ENCODE measurements at regions not wholly inside any gene's neighbourhood (a gene's known extent, or its start where the extent isn't known, plus 50 kb on each side); places are given as distances from the start of the nearest gene placed in this dataset.

DNA sequence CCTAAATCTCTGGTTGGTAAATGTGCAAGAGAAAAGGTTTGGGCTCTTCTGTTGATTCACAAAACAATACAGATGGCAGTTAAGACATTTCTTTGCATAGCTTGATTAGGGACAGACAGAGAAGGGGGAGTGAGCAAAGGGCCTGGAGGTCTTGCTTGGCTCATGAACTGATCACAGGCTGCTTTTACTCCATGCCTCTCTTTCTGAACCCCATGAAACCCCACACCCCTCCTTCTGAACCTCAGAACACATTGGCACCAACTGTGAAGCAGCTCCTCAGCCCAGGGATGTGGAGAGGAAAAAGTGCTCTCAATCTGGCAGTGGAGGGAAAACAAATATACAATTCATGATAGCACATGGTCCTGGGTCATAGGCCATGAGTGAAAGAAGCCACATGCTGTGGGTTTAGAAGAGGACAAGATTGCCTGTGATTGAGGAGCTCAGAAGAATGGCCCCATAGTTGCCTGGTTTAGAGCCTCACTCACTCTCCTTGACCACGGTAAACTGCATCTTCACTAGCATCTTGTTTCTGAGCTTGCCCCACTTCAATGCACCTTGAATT lies 111.6 kb upstream of the GADD45A start:
- RAD21 ChIA-PET (ENCODE audit: unreplicated experiment) = no interaction called here
- Histone ChIP-seq H2AFZ (ENCODE audit: control insufficient read depth, low read depth, low read length) (no peak overlapping the region), H3K4me1 (ENCODE audit: control insufficient read depth, insufficient read depth, low read length) (no peaks in the 10 kb centered on the region), H3K4me2 (ENCODE audit: control insufficient read depth, insufficient read depth) (no peak overlapping the region), H3K4me3 (no peak overlapping the region), H3K36me3 (ENCODE audit: control insufficient read depth in 2 of 2, insufficient read depth in 2 of 2, low read length in 1 of 2) (no peaks in the 10 kb centered on the region), H3K27me3 (replicated peaks in 1 of 2; ENCODE audit: control insufficient read depth in 2 of 2, insufficient read depth in 2 of 2, low read length in 1 of 2) (0 out of 4 replicates have a peak, but pooled peaks cover 0 to 2% of the 10 kb centered on the region in 2 experiments), H3K9me3 (replicated peaks; ENCODE audit: control insufficient read depth, insufficient read depth, low read length) (no peaks in the 10 kb centered on the region), H3K9ac (ENCODE audit: control insufficient read depth, insufficient read depth, low read length) (no peak overlapping the region), H4K20me1 (ENCODE audit: control insufficient read depth, insufficient read depth) (no peaks in the 10 kb centered on the region), H3K27ac (ENCODE audit: control insufficient read depth, insufficient read depth) (no peak overlapping the region), H3K79me2 (ENCODE audit: control insufficient read depth, insufficient read depth, low read length) (no peaks in the 10 kb centered on the region)
- ATAC-seq (no peak), FAIRE-seq (no peak), DNase-seq (ENCODE audit: low read depth, low spot score) (no peak)
- WGBS (ENCODE audit: insufficient coverage, insufficient replicate concordance, low lambda C conversion rate, missing lambda C conversion rate) = 43% methylated on average over 1 of the region's 1 CpG
- in situ Hi-C loops (cut with MboI) = no loop called here
- intact Hi-C loops (cut with micrococcal nuclease; ENCODE audit: unreplicated experiment) = no loop called here
- SMC1A ChIA-PET (ENCODE audit: uncharacterized antibody, unreplicated experiment) = interaction anchor here (1.0 to 4.8 kb wide), 4 partner anchors 12 to 187 kb away, joined by 3 to 23 read pairs (median 4); no protein-coding TSS in a partner anchor
- no TSS peak for BruUV-seq (replicated peaks)
- POLR2A ChIA-PET = no interaction called here
- CTCF ChIA-PET = interaction anchor here (0.8 to 1.3 kb wide), 2 partner anchors 12 to 186 kb away, joined by 3 to 4 read pairs; no protein-coding TSS in a partner anchor
- TF ChIP-seq CBX3 (IDR thresholded peaks at IDR 0.05; ENCODE audit: borderline replicate concordance, low read depth) = no peak
- TF ChIP-seq PBX3 (IDR thresholded peaks at IDR 0.05; ENCODE audit: insufficient replicate concordance, low read depth, low read length) = no peak
- TF ChIP-seq, protein P1, sequence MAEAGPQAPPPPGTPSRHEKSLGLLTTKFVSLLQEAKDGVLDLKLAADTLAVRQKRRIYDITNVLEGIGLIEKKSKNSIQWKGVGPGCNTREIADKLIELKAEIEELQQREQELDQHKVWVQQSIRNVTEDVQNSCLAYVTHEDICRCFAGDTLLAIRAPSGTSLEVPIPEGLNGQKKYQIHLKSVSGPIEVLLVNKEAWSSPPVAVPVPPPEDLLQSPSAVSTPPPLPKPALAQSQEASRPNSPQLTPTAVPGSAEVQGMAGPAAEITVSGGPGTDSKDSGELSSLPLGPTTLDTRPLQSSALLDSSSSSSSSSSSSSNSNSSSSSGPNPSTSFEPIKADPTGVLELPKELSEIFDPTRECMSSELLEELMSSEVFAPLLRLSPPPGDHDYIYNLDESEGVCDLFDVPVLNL (IDR thresholded peaks at IDR 0.05; ENCODE audit: low read depth, low read length) = no peak
- TF ChIP-seq, protein P2, sequence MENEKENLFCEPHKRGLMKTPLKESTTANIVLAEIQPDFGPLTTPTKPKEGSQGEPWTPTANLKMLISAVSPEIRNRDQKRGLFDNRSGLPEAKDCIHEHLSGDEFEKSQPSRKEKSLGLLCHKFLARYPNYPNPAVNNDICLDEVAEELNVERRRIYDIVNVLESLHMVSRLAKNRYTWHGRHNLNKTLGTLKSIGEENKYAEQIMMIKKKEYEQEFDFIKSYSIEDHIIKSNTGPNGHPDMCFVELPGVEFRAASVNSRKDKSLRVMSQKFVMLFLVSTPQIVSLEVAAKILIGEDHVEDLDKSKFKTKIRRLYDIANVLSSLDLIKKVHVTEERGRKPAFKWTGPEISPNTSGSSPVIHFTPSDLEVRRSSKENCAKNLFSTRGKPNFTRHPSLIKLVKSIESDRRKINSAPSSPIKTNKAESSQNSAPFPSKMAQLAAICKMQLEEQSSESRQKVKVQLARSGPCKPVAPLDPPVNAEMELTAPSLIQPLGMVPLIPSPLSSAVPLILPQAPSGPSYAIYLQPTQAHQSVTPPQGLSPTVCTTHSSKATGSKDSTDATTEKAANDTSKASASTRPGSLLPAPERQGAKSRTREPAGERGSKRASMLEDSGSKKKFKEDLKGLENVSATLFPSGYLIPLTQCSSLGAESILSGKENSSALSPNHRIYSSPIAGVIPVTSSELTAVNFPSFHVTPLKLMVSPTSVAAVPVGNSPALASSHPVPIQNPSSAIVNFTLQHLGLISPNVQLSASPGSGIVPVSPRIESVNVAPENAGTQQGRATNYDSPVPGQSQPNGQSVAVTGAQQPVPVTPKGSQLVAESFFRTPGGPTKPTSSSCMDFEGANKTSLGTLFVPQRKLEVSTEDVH (IDR thresholded peaks at IDR 0.05; ENCODE audit: low read depth, partially characterized antibody) = no peak
- TF ChIP-seq USF1 (IDR thresholded peaks at IDR 0.05; ENCODE audit: borderline replicate concordance, extremely low read length, insufficient read depth, low read depth, low read length) = no peak
- no peak for TF ChIP-seq TARDBP (IDR thresholded peaks at IDR 0.05; ENCODE audit: borderline replicate concordance)
- TF ChIP-seq MYC (IDR thresholded peaks at IDR 0.05; ENCODE audit: insufficient read depth, insufficient read length, insufficient replicate concordance, low read length, severe bottlenecking) = no peak
- TF ChIP-seq BRCA1 (IDR thresholded peaks at IDR 0.05; ENCODE audit: low read depth, low read length) = no peak
- no peak for TF ChIP-seq ZNF622 (IDR thresholded peaks at IDR 0.05)
- TF ChIP-seq, protein P3, sequence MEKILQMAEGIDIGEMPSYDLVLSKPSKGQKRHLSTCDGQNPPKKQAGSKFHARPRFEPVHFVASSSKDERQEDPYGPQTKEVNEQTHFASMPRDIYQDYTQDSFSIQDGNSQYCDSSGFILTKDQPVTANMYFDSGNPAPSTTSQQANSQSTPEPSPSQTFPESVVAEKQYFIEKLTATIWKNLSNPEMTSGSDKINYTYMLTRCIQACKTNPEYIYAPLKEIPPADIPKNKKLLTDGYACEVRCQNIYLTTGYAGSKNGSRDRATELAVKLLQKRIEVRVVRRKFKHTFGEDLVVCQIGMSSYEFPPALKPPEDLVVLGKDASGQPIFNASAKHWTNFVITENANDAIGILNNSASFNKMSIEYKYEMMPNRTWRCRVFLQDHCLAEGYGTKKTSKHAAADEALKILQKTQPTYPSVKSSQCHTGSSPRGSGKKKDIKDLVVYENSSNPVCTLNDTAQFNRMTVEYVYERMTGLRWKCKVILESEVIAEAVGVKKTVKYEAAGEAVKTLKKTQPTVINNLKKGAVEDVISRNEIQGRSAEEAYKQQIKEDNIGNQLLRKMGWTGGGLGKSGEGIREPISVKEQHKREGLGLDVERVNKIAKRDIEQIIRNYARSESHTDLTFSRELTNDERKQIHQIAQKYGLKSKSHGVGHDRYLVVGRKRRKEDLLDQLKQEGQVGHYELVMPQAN (conservative IDR thresholded peaks at IDR 0.05) = no peak
- TF ChIP-seq EED (IDR thresholded peaks at IDR 0.05; ENCODE audit: low read depth) = no peak
- TF ChIP-seq, protein P4, sequence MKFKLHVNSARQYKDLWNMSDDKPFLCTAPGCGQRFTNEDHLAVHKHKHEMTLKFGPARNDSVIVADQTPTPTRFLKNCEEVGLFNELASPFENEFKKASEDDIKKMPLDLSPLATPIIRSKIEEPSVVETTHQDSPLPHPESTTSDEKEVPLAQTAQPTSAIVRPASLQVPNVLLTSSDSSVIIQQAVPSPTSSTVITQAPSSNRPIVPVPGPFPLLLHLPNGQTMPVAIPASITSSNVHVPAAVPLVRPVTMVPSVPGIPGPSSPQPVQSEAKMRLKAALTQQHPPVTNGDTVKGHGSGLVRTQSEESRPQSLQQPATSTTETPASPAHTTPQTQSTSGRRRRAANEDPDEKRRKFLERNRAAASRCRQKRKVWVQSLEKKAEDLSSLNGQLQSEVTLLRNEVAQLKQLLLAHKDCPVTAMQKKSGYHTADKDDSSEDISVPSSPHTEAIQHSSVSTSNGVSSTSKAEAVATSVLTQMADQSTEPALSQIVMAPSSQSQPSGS (IDR thresholded peaks at IDR 0.05; ENCODE audit: low read length) = no peak
- no peak for TF ChIP-seq SREBF2 (IDR thresholded peaks at IDR 0.05; ENCODE audit: low read length)
- TF ChIP-seq PAX8 (IDR thresholded peaks at IDR 0.05) = no peak

Measured in GM12878 (cell line).